ENCODE measurements at regions not wholly inside any gene's neighbourhood (a gene's known extent, or its start where the extent isn't known, plus 50 kb on each side); places are given as distances from the start of the nearest gene placed in this dataset.

DNA sequence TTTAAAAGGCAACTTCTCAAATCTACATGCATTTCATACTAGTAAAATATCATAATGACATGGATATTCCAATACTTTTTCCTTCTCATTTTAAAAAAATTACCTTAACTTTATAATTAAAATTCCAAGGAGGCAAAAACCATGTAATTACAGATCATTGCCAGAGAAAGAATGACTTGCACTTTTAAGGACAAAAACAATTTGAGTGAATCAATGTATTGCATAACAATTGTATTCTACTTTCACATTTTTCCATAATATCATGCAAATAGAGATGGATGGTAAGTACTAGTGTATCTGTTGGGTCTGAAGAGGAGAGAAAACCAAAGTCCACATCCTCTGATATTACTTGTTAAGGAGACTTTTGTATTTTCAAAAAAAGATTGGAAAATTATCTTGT, 89.5 kb upstream of the NCK2 start:
- TF ChIP-seq, protein P1, sequence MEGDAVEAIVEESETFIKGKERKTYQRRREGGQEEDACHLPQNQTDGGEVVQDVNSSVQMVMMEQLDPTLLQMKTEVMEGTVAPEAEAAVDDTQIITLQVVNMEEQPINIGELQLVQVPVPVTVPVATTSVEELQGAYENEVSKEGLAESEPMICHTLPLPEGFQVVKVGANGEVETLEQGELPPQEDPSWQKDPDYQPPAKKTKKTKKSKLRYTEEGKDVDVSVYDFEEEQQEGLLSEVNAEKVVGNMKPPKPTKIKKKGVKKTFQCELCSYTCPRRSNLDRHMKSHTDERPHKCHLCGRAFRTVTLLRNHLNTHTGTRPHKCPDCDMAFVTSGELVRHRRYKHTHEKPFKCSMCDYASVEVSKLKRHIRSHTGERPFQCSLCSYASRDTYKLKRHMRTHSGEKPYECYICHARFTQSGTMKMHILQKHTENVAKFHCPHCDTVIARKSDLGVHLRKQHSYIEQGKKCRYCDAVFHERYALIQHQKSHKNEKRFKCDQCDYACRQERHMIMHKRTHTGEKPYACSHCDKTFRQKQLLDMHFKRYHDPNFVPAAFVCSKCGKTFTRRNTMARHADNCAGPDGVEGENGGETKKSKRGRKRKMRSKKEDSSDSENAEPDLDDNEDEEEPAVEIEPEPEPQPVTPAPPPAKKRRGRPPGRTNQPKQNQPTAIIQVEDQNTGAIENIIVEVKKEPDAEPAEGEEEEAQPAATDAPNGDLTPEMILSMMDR (optimal IDR thresholded peaks at IDR 0.05 in 1 of 3, IDR thresholded peaks at IDR 0.05 in 1 of 3, conservative IDR thresholded peaks at IDR 0.05 in 1 of 3; ENCODE audit: extremely low read depth in 1 of 3, insufficient read depth in 2 of 3, low read length in 3 of 3) = no peak
- no peak for TF ChIP-seq EZH2 (IDR thresholded peaks at IDR 0.05; ENCODE audit: low read length)
- H3K9ac ChIP-seq (ENCODE audit: control insufficient read depth, extremely low read depth, insufficient read depth, low read length) = no peak overlapping the region
- FAIRE-seq (no peak), DNase-seq (ENCODE audit: low read depth, low spot score) (no peak)
- H3K27me3 ChIP-seq (ENCODE audit: control insufficient read depth, extremely low read depth, insufficient read depth, low read length) = peaks cover 3% of the 10 kb centered on the region
- H4K20me1 ChIP-seq (ENCODE audit: control insufficient read depth, extremely low read depth, insufficient read depth, low read length) = no peaks in the 10 kb centered on the region
- no peak overlapping the region for H3K27ac ChIP-seq (ENCODE audit: control insufficient read depth, insufficient read depth, low read length)
- no peaks in the 10 kb centered on the region for H3K9me1 ChIP-seq (ENCODE audit: control insufficient read depth, extremely low read depth, insufficient read depth, low read length)
- H3K4me2 ChIP-seq (ENCODE audit: control insufficient read depth, extremely low read depth, insufficient read depth, low read depth, low read length) = no peak overlapping the region
- no peaks in the 10 kb centered on the region for H3K4me1 ChIP-seq (ENCODE audit: control insufficient read depth, extremely low read depth, insufficient read depth, low read length)
- no peaks in the 10 kb centered on the region for H3K36me3 ChIP-seq (ENCODE audit: control insufficient read depth in 2 of 2, extremely low read depth in 1 of 2, insufficient read depth in 2 of 2, low read length in 2 of 2)
- dilution Hi-C loops (cut with MboI; ENCODE audit: extremely low pct_ligation_motif_present, low sequenced_read_pairs) = no loop called here
- no peaks in the 10 kb centered on the region for H3K9me3 ChIP-seq (ENCODE audit: control insufficient read depth, low read depth, low read length)
- H2AFZ ChIP-seq (ENCODE audit: control insufficient read depth, low read length) = no peak overlapping the region
- H3K79me2 ChIP-seq (ENCODE audit: control insufficient read depth, insufficient read depth, low read length) = no peaks in the 10 kb centered on the region
- no peak overlapping the region for H3K4me3 ChIP-seq (ENCODE audit: control insufficient read depth in 2 of 3, extremely low read depth in 1 of 3, insufficient read depth in 2 of 3, low read depth in 1 of 3, low read length in 3 of 3)

DNA sequence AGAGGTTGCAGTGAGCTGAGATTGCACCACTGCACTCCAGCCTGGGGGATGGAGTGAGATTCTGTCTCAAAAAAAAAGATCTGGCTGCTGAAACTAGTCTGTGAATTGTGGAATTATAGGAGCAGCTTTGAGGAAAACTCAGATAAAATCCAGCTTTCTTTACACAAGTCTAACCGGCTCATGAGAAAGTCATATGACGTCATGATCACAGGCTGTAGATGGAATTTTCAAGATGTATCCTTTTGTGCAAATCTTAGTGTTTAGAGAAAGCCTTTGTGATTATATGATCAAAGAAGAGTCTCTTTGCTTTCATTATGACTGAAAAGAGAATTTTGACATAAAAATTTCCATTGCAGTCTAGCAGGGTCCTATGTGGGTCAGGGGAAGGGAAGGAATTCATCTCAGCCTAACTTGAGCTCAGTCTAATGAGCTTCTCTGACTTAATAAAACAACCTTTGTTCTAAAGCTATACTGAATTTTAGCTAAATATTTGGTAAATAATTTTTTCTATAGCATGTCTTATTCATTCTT, 90.2 kb upstream of the NCK2 start:
- Histone ChIP-seq H3K4me1 (ENCODE audit: control insufficient read depth, extremely low read depth, insufficient read depth, low read length) (no peaks in the 10 kb centered on the region), H3K27me3 (ENCODE audit: control insufficient read depth, extremely low read depth, insufficient read depth, low read length) (no peaks in the 10 kb centered on the region), H3K79me2 (ENCODE audit: control insufficient read depth, insufficient read depth, low read length) (no peaks in the 10 kb centered on the region), H3K4me2 (ENCODE audit: control insufficient read depth, extremely low read depth, insufficient read depth, low read depth, low read length) (no peak overlapping the region), H3K4me3 (ENCODE audit: control insufficient read depth in 2 of 3, extremely low read depth in 1 of 3, insufficient read depth in 2 of 3, low read depth in 1 of 3, low read length in 3 of 3) (no peak overlapping the region), H3K9ac (ENCODE audit: control insufficient read depth, extremely low read depth, insufficient read depth, low read length) (no peak overlapping the region), H3K27ac (ENCODE audit: control insufficient read depth, insufficient read depth, low read length) (no peak overlapping the region), H2AFZ (ENCODE audit: control insufficient read depth, low read length) (no peak overlapping the region), H3K9me1 (ENCODE audit: control insufficient read depth, extremely low read depth, insufficient read depth, low read length) (no peaks in the 10 kb centered on the region), H4K20me1 (ENCODE audit: control insufficient read depth, extremely low read depth, insufficient read depth, low read length) (no peaks in the 10 kb centered on the region), H3K36me3 (ENCODE audit: control insufficient read depth in 2 of 2, extremely low read depth in 1 of 2, insufficient read depth in 2 of 2, low read length in 2 of 2) (no peaks in the 10 kb centered on the region), H3K9me3 (ENCODE audit: control insufficient read depth, low read depth, low read length) (no peaks in the 10 kb centered on the region)
- dilution Hi-C loops (cut with MboI; ENCODE audit: extremely low pct_ligation_motif_present, low sequenced_read_pairs) = no loop called here
- TF ChIP-seq EZH2 (IDR thresholded peaks at IDR 0.05; ENCODE audit: low read length) = no peak
- TF ChIP-seq, protein P1 (optimal IDR thresholded peaks at IDR 0.05 in 1 of 3, IDR thresholded peaks at IDR 0.05 in 1 of 3, conservative IDR thresholded peaks at IDR 0.05 in 1 of 3; ENCODE audit: extremely low read depth in 1 of 3, insufficient read depth in 2 of 3, low read length in 3 of 3) = no peak
- peak; percentile 29 for FAIRE-seq
- no peak for DNase-seq (ENCODE audit: low read depth, low spot score)

All from keratinocyte (primary cell).